ENCODE measurements at regions not wholly inside any gene's neighbourhood (a gene's known extent, or its start where the extent isn't known, plus 50 kb on each side); places are given as distances from the start of the nearest gene placed in this dataset.

GRCh38 chr17:31789707-31790505, 69.1 kb downstream of the COPRS start:
- CTCF ChIA-PET (ENCODE audit: partially characterized antibody), result interaction anchor here (1.1 to 1.7 kb wide), 2 partner anchors 7 to 8 kb away, joined by 3 read pairs; no protein-coding TSS in a partner anchor
- no peak overlapping the region for H3K23ac ChIP-seq (ENCODE audit: insufficient read length)
- no peak overlapping the region for H2BK20ac ChIP-seq (ENCODE audit: low read length)
- DNase-seq (ENCODE audit: low read depth in 1 of 2, low spot score in 2 of 2) (no peak), FAIRE-seq (no peak)
- H3K18ac ChIP-seq (ENCODE audit: extremely low read depth, low read length), result no peak overlapping the region
- H3K14ac ChIP-seq (ENCODE audit: insufficient read length), result no peak overlapping the region
- H3K27me3 ChIP-seq (replicated peaks in 1 of 4; ENCODE audit: control insufficient read depth in 3 of 4, extremely low read depth in 1 of 4, insufficient read depth in 3 of 4, low read length in 3 of 4), result no peaks in the 10 kb centered on the region
- WGBS, 2 experiments (ENCODE audit: extremely low coverage in 1 of 2, insufficient coverage in 1 of 2, insufficient read length in 1 of 2, insufficient replicate concordance in 2 of 2, low coverage in 1 of 2, low lambda C conversion rate in 2 of 2, missing lambda C conversion rate in 1 of 2), result 92% methylated on average over 12 of the region's 12 CpGs; no CpG with 5 or more reads in 1 of the 2 experiments
- no peak overlapping the region for H2AK5ac ChIP-seq (ENCODE audit: low read depth, low read length)
- no peak overlapping the region for H2AFZ ChIP-seq (ENCODE audit: low read length)
- H3K36me3 ChIP-seq (ENCODE audit: control insufficient read depth in 2 of 4, insufficient read depth in 4 of 4, low read length in 3 of 4), result no peaks in the 10 kb centered on the region
- no peak overlapping the region for H3K4me2 ChIP-seq (ENCODE audit: insufficient read depth in 1 of 2, low read depth in 2 of 2, low read length in 2 of 2)
- no peaks in the 10 kb centered on the region for H3K4me1 ChIP-seq (replicated peaks in 1 of 4; ENCODE audit: control insufficient read depth in 3 of 4, insufficient read depth in 4 of 4, low read length in 3 of 4)
- no peak overlapping the region for H3K27ac ChIP-seq (ENCODE audit: low read depth, low read length)
- no peaks in the 10 kb centered on the region for H3K79me2 ChIP-seq (ENCODE audit: control insufficient read depth in 1 of 2, insufficient read depth in 2 of 2, low read length in 2 of 2)
- POLR2A ChIA-PET (ENCODE audit: partially characterized antibody), result no interaction called here
- H3K9me3 ChIP-seq (ENCODE audit: insufficient read depth in 2 of 2, low read depth in 1 of 2, low read length in 1 of 2), result no peaks in the 10 kb centered on the region
- H3K4me3 ChIP-seq (ENCODE audit: extremely low read depth in 1 of 4, insufficient read depth in 2 of 4, low read depth in 3 of 4, low read length in 4 of 4), result no peak overlapping the region
- no peak overlapping the region for H3K56ac ChIP-seq (replicated peaks; ENCODE audit: insufficient read length, low read depth, low read length)
- no peak overlapping the region for H4K8ac ChIP-seq (ENCODE audit: extremely low read depth, insufficient read depth, low read length)
- H4K5ac ChIP-seq (ENCODE audit: insufficient read length, low read depth, low read length), result no peak overlapping the region
- no peak overlapping the region for H2BK15ac ChIP-seq (ENCODE audit: low read length)
- no peak overlapping the region for H2BK12ac ChIP-seq (ENCODE audit: low read depth, low read length)
- no peaks in the 10 kb centered on the region for H3K23me2 ChIP-seq (ENCODE audit: low read depth, low read length)
- H3K79me1 ChIP-seq (ENCODE audit: low read depth, low read length), result no peaks in the 10 kb centered on the region
- H4K20me1 ChIP-seq (replicated peaks in 1 of 2; ENCODE audit: control insufficient read depth in 1 of 2, insufficient read depth in 2 of 2, low read length in 2 of 2), result no peaks in the 10 kb centered on the region
- H2BK120ac ChIP-seq (replicated peaks; ENCODE audit: low read depth, low read length), result no peak overlapping the region
- no peak overlapping the region for H4K91ac ChIP-seq (replicated peaks; ENCODE audit: insufficient read length, low read length)
- H2BK5ac ChIP-seq (ENCODE audit: low read depth, low read length), result no peak overlapping the region
- no peak overlapping the region for H3K4ac ChIP-seq (replicated peaks; ENCODE audit: insufficient read length, low read depth, low read length)
- H3K9ac ChIP-seq (replicated peaks in 1 of 4; ENCODE audit: extremely low read depth in 1 of 4, low read depth in 3 of 4, low read length in 3 of 4), result no peak overlapping the region
- TF ChIP-seq FOSL1 (IDR thresholded peaks at IDR 0.05; ENCODE audit: insufficient read depth, low read depth, low read length) (no peak), JUND (IDR thresholded peaks at IDR 0.05; ENCODE audit: low read length) (no peak), YY1 (IDR thresholded peaks at IDR 0.05; ENCODE audit: low read depth, low read length) (no peak), USF2 (IDR thresholded peaks at IDR 0.05; ENCODE audit: low read length) (no peak), TBP (IDR thresholded peaks at IDR 0.05; ENCODE audit: low read depth, low read length) (no peak), ASH2L (IDR thresholded peaks at IDR 0.05; ENCODE audit: low read length) (no peak), GABPA (IDR thresholded peaks at IDR 0.05; ENCODE audit: borderline replicate concordance, insufficient read depth, low read length) (no peak), CBX8 (IDR thresholded peaks at IDR 0.05; ENCODE audit: borderline replicate concordance, low read depth, low read length) (no peak)
- TF ChIP-seq, protein P1, sequence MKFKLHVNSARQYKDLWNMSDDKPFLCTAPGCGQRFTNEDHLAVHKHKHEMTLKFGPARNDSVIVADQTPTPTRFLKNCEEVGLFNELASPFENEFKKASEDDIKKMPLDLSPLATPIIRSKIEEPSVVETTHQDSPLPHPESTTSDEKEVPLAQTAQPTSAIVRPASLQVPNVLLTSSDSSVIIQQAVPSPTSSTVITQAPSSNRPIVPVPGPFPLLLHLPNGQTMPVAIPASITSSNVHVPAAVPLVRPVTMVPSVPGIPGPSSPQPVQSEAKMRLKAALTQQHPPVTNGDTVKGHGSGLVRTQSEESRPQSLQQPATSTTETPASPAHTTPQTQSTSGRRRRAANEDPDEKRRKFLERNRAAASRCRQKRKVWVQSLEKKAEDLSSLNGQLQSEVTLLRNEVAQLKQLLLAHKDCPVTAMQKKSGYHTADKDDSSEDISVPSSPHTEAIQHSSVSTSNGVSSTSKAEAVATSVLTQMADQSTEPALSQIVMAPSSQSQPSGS (IDR thresholded peaks at IDR 0.05; ENCODE audit: low read length), result no peak

Measured in H1 (cell line).